HCT116 (cell line): ENCODE measurements at regions not wholly inside any gene's neighbourhood (a gene's known extent, or its start where the extent isn't known, plus 50 kb on each side); places are given as distances from the start of the nearest gene placed in this dataset.

Experiments
- ATAC-seq: fragments of 200-7000 bp; cut with Tn5 transposase; 2 replicates; pipeline ENCODE4 v1.9.1; 2020; ENCODE audit warnings: mild to moderate bottlenecking, moderate library complexity
- BruUV-seq: library from RNA; stranded (reverse); fragments of 400-500 nt; replicated peaks from 2 replicates; lab custom pipeline; 2021; lab: Mats Ljungman, UMichigan
- CTCF ChIA-PET: fragments of 300-600 bp; sonication (Branson Sonifier 250); formaldehyde crosslinking; loops from one replicate; lab custom pipeline; 2021; ENCODE audit warnings: antibody characterized with exemption; lab: Charles Lee
- POLR2A ChIA-PET: fragments of 300-600, 350-600 bp; sonication (Branson Sonifier 250); formaldehyde crosslinking; loops from one replicate; lab custom pipeline; 2021; ENCODE audit warnings: antibody characterized with exemption; lab: Charles Lee
- RAD21 ChIA-PET, 2 experiments: fragments of 300-600 bp; sonication (Branson Sonifier 250); formaldehyde crosslinking; loops; one replicate each; lab custom pipeline; 2023; ENCODE audit warnings: low total read pairs in 2 of 2; ENCODE audit not compliant: uncharacterized antibody in 2 of 2, unreplicated experiment in 2 of 2, low non-redundant PET in 1 of 2; lab: Charles Lee
- DNase-seq: peaks from one replicate; pipeline ENCODE4 v3.0.0-alpha.2; 2010; ENCODE audit warnings: low read depth, low spot score
- H2AFZ ChIP-seq: fragments of 200-600 bp; shearing (Covaris generic), sonication (generic); 2 replicates; pipeline ENCODE4 v1.6.1; 2017; ENCODE audit warnings: low read depth, mixed run types, mixed read lengths, antibody characterized with exemption, low read length; ENCODE audit not compliant: poor library complexity, severe bottlenecking
- H3K27ac ChIP-seq: 2 replicates; pipeline ENCODE4 v1.5.1; 2012; ENCODE audit warnings: low read depth, low read length
- H3K27me3 ChIP-seq: fragments of 200-600 bp; sonication (generic); 2 replicates; pipeline ENCODE4 v1.6.1; 2016; ENCODE audit warnings: mixed run types, low read length, mixed read lengths; ENCODE audit not compliant: insufficient read depth
- H3K36me3 ChIP-seq, 2 experiments: fragments of 200-500 bp in 1 of 2; fragments of 200-600 bp in 1 of 2; sonication (Bioruptor generic) in 1 of 2; sonication (generic) in 1 of 2; 2 replicates each; pipeline versions ENCODE4 v1.5.1 to v1.6.1; 2014 to 2016; ENCODE audit warnings: low read length in 2 of 2, inconsistent platforms in 1 of 2, mixed read lengths in 1 of 2, mixed run types in 1 of 2; ENCODE audit not compliant: insufficient read depth in 2 of 2, control insufficient read depth in 1 of 2
- H3K4me1 ChIP-seq, 2 experiments: fragments of 200-600 bp in 1 of 2; sonication (generic) in 1 of 2; 2 replicates each; pipeline versions ENCODE4 v1.5.1 to v1.6.1; 2012 to 2017; ENCODE audit warnings: low read length in 2 of 2, inconsistent platforms in 1 of 2, mild to moderate bottlenecking in 1 of 2, mixed read lengths in 1 of 2, mixed run types in 1 of 2, moderate library complexity in 1 of 2; ENCODE audit not compliant: insufficient read depth in 2 of 2, control insufficient read depth in 1 of 2
- H3K4me2 ChIP-seq: fragments of 200-600 bp; sonication (generic); 2 replicates; pipeline ENCODE4 v1.6.1; 2017; ENCODE audit warnings: mixed run types, low read length, mixed read lengths
- H3K4me3 ChIP-seq, 2 experiments: fragments of 200-600 bp in 1 of 2; sonication (generic) in 1 of 2; replicated peaks in 1 of 2; 2 replicates each; pipeline ENCODE4 v1.5.1; 2011 to 2016; ENCODE audit warnings: low read length in 2 of 2, control low read depth in 1 of 2, low read depth in 1 of 2, mild to moderate bottlenecking in 1 of 2, mixed read lengths in 1 of 2, mixed run types in 1 of 2
- H3K79me2 ChIP-seq: fragments of 200-600 bp; sonication (generic); 2 replicates; pipeline ENCODE4 v1.6.1; 2017; ENCODE audit warnings: mild to moderate bottlenecking, mixed run types, low read length, moderate library complexity, mixed read lengths; ENCODE audit not compliant: insufficient read depth
- H3K9ac ChIP-seq: fragments of 200-600 bp; sonication (generic); 2 replicates; pipeline ENCODE4 v1.6.1; 2016; ENCODE audit warnings: low read length, mixed read lengths
- H3K9me2 ChIP-seq: fragments of 200-600 bp; sonication (generic), shearing (Covaris generic); 2 replicates; pipeline ENCODE4 v1.6.1; 2017; ENCODE audit warnings: mixed run types, mild to moderate bottlenecking, moderate library complexity; ENCODE audit not compliant: insufficient read depth
- H3K9me3 ChIP-seq, 2 experiments: fragments of 200-500 bp in 1 of 2; fragments of 200-600 bp in 1 of 2; sonication (Bioruptor generic) in 1 of 2; sonication (generic) in 1 of 2; 2 replicates each; pipeline ENCODE4 v1.6.1; 2014 to 2017; ENCODE audit warnings: low read length in 2 of 2, mixed read lengths in 2 of 2, inconsistent platforms in 1 of 2, low read depth in 1 of 2, mild to moderate bottlenecking in 1 of 2, mixed run types in 1 of 2, moderate library complexity in 1 of 2; ENCODE audit not compliant: control insufficient read depth in 1 of 2, insufficient read depth in 1 of 2
- H4K20me1 ChIP-seq: fragments of 200-600 bp; sonication (generic), shearing (Covaris generic); 2 replicates; pipeline ENCODE4 v1.6.1; 2017; ENCODE audit warnings: mixed run types, mild to moderate bottlenecking, moderate library complexity; ENCODE audit not compliant: insufficient read depth
- EGR1 ChIP-seq: IDR thresholded peaks from 2 replicates; pipeline ENCODE4 v1.6.1; 2012; ENCODE audit warnings: low read depth
- SRF ChIP-seq: IDR thresholded peaks from 2 replicates; pipeline ENCODE4 v1.6.1; 2012; ENCODE audit warnings: low read depth
- YY1 ChIP-seq: IDR thresholded peaks from 2 replicates; pipeline ENCODE4 v1.6.1; 2011; ENCODE audit warnings: low read length, low read depth, moderate library complexity, mild to moderate bottlenecking; ENCODE audit not compliant: insufficient replicate concordance; ENCODE audit errors: extremely low read depth
- intact Hi-C: fragments of 100-400 bp; cut with micrococcal nuclease; formaldehyde crosslinking; loops from 2 replicates; pipeline ENCODE4 v1.10.0; 2022
- TF ChIP-seq, protein P1 (sequence below): IDR thresholded peaks from 2 replicates; pipeline ENCODE4 v1.6.1; 2012; ENCODE audit warnings: low read depth
- TF ChIP-seq, protein P2 (sequence below), 3 experiments: fragments of 200-600 bp in 1 of 3; sonication (generic) in 1 of 3; IDR thresholded peaks in 2 of 3; conservative IDR thresholded peaks in 1 of 3; 2 replicates each; pipeline ENCODE4 v1.5.1; 2012 to 2017; ENCODE audit warnings: low read depth in 2 of 3, low read length in 2 of 3, antibody characterized with exemption in 1 of 3, borderline replicate concordance in 1 of 3, control low read depth in 1 of 3, mild to moderate bottlenecking in 1 of 3, mixed read lengths in 1 of 3, mixed run types in 1 of 3, moderate library complexity in 1 of 3; ENCODE audit not compliant: insufficient read depth in 1 of 3
- TF ChIP-seq, protein P3 (sequence below): IDR thresholded peaks from 2 replicates; pipeline ENCODE4 v1.6.1; 2012

DNA sequence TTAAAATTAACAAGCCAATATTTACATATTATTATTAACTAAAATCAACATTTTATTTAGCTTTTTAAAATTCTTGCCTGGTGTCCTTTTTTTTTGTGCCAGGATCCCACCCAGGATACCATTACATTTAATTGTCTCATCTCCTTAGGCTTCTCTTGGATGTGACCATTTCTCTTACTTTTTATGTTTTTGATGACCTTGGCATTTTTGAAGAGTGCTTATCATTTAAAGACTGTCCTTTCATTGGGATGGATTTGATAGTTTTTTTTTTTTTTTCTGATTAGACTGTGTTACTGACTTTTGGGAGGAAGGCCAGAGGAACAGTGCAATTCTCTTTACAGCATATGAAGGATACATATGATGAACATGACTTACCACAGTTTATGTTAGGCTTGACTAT, 181.4 kb upstream of the SMIM30 start:
- no peak for ATAC-seq
- CTCF ChIA-PET, result no interaction called here

More for the DNA sequence above, 181.4 kb upstream of the SMIM30 start:
- Histone ChIP-seq H3K4me1 (no peaks in the 10 kb centered on the region), H4K20me1 (no peaks in the 10 kb centered on the region), H3K79me2 (no peaks in the 10 kb centered on the region), H3K9me2 (no peaks in the 10 kb centered on the region), H3K4me2 (no peak overlapping the region), H3K9me3 (no peaks in the 10 kb centered on the region), H3K27ac (no peak overlapping the region), H2AFZ (no peak overlapping the region), H3K27me3 (no peaks in the 10 kb centered on the region), H3K9ac (no peak overlapping the region), H3K36me3 (no peaks in the 10 kb centered on the region), H3K4me3 (no peak overlapping the region)
- no peak for DNase-seq
- TF ChIP-seq, protein P1, sequence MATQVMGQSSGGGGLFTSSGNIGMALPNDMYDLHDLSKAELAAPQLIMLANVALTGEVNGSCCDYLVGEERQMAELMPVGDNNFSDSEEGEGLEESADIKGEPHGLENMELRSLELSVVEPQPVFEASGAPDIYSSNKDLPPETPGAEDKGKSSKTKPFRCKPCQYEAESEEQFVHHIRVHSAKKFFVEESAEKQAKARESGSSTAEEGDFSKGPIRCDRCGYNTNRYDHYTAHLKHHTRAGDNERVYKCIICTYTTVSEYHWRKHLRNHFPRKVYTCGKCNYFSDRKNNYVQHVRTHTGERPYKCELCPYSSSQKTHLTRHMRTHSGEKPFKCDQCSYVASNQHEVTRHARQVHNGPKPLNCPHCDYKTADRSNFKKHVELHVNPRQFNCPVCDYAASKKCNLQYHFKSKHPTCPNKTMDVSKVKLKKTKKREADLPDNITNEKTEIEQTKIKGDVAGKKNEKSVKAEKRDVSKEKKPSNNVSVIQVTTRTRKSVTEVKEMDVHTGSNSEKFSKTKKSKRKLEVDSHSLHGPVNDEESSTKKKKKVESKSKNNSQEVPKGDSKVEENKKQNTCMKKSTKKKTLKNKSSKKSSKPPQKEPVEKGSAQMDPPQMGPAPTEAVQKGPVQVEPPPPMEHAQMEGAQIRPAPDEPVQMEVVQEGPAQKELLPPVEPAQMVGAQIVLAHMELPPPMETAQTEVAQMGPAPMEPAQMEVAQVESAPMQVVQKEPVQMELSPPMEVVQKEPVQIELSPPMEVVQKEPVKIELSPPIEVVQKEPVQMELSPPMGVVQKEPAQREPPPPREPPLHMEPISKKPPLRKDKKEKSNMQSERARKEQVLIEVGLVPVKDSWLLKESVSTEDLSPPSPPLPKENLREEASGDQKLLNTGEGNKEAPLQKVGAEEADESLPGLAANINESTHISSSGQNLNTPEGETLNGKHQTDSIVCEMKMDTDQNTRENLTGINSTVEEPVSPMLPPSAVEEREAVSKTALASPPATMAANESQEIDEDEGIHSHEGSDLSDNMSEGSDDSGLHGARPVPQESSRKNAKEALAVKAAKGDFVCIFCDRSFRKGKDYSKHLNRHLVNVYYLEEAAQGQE, result no peak
- TF ChIP-seq SRF (no peak), YY1 (no peak), EGR1 (no peak)
- TF ChIP-seq, protein P2, sequence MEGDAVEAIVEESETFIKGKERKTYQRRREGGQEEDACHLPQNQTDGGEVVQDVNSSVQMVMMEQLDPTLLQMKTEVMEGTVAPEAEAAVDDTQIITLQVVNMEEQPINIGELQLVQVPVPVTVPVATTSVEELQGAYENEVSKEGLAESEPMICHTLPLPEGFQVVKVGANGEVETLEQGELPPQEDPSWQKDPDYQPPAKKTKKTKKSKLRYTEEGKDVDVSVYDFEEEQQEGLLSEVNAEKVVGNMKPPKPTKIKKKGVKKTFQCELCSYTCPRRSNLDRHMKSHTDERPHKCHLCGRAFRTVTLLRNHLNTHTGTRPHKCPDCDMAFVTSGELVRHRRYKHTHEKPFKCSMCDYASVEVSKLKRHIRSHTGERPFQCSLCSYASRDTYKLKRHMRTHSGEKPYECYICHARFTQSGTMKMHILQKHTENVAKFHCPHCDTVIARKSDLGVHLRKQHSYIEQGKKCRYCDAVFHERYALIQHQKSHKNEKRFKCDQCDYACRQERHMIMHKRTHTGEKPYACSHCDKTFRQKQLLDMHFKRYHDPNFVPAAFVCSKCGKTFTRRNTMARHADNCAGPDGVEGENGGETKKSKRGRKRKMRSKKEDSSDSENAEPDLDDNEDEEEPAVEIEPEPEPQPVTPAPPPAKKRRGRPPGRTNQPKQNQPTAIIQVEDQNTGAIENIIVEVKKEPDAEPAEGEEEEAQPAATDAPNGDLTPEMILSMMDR (IDR thresholded peaks at IDR 0.05 in 2 of 3, conservative IDR thresholded peaks at IDR 0.05 in 1 of 3; ENCODE audit: borderline replicate concordance in 1 of 3, insufficient read depth in 1 of 3, low read depth in 2 of 3, low read length in 2 of 3), result no peak
- TF ChIP-seq, protein P3, sequence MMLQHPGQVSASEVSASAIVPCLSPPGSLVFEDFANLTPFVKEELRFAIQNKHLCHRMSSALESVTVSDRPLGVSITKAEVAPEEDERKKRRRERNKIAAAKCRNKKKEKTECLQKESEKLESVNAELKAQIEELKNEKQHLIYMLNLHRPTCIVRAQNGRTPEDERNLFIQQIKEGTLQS, result no peak
- ChIA-PET RAD21 (no interaction called here), POLR2A (no interaction called here)
- no TSS peak for BruUV-seq
- intact Hi-C loops, result no loop called here
